CD4-positive, alpha-beta T cell treated with Interleukin-6 for 4 hours (primary cell): ENCODE measurements at regions not wholly inside any gene's neighbourhood (a gene's known extent, or its start where the extent isn't known, plus 50 kb on each side); places are given as distances from the start of the nearest gene placed in this dataset.

Experiments
- DNase-seq: peaks from one replicate; pipeline ENCODE4 v3.0.0-alpha.2; 2020; ENCODE audit warnings: mixed read lengths

DNA sequence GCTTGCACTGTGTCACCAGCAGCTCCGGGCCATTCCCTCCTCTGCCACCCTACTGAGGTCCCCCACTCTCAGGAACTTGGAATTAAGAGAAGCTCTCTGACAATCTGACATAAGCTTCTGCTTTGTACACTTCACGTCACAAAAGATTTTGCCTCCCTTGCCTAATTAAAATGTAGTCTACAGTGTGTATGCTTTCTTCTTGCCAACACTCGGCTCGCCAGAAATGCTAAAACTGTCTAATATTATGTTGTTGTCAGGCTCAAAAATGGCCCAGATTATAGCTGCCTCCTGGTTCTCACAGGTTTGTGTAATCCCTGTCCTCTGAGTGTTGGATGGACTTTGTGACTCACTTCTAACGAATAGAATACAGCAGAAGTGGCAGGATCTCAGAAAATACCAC, 474.7 kb downstream of the MBD2 start:
- no peak for DNase-seq

GRCh38 chr18:53747663-53748160, 476.8 kb downstream of the MBD2 start:
- DNase-seq = no peak

DNA sequence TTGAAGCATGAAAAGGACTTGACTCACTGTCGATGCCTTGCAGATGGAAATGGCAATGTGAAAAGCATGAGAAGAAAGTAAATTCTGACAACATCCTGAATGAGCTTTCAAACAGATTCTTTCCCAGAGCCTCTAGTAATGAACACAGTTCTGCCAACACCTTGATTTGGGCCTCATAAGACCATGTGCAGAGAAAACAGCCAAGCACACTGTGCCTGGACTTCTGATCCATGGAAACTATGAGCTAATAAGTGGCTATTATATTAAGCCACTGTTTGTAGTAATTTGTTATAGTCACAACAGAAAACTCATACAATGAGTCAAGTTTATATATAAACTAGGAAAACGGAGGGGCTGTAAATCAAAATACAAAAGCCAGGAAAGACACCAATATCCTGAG, 477.3 kb downstream of the MBD2 start:
- DNase-seq = no peak

- DNase-seq = no peak
These were observed 478.5 kb downstream of the MBD2 start for GRCh38 chr18:53745986-53746385.

DNA sequence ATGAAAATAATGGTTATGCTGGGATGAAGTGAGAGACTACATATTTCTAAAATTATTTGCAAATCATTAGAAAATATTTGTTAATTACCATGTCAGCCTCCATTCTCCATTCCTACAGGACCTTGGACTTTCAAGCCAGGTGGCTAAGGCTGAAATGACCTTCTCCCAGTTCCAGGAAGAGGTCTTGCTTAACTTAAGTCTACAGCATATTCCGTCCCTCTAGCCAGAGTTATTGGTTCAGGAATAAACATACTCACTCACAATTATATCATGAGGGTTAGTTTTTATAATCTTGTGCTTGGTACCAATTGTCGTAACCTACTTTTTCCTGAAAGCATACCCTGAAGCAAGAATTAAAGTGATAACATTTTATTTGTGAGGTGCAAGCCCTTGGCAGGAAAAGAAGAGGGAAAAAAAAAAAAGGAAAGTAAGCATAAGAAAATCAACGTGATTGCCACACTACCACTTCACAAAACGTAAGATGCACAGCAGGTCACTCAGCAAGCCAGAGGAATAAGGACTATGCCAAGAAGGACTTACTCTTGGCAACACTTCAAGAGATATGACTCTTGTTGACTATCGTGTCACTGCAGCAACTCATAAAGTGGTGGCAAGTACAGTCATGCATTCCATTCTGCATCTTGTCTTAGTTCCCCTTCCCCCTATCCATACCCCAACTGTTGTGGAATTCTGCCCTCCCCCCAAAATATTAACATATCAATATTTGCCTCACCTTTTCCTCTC, 479.1 kb downstream of the MBD2 start:
- DNase-seq = no peak

DNA sequence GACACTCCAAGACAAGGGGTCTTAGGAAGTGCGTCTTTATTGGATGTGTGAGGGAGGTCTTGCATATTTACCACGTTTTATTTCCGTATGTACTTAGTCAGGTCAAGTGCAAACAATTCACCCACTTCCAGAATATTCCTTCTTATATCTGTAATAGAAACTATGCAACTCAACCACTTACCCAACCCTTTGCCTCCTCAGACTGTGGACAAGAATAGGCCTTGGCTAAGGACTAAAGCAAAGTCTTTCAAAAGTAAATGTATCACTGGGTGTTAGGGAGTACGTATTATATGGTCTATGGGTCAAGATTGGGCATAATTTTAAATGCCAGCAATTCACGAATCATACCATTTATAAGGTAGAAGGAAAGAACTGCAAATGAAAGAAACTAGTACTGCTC, 484.8 kb downstream of the MBD2 start:
- no peak for DNase-seq

GRCh38 chr18:53735526-53735925, 488.9 kb downstream of the MBD2 start:
- no peak for DNase-seq

GRCh38 chr18:53715243-53715853, 509.1 kb downstream of the MBD2 start:
- DNase-seq = no peak

GRCh38 chr18:53710080-53710479, 514.4 kb downstream of the MBD2 start:
- no peak for DNase-seq

DNA sequence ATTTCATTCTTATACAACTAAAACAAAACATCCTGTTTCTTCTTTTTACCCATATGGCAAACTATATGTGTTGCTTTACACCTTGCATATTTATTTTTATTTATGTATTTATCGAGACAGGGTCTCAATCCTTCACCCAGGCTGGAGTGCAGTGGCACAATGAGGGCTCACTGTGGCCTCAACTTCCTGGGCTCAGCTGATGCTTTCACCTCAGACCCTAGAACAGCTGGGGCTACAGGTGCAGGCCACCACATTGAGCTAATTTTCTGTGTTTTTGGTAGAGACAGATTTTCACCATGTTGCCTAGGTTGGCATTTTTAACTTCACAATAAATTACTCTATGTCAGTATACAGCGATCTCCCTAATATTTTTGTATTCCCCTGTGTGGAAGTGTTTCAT, 522.0 kb downstream of the MBD2 start:
- no peak for DNase-seq

DNA sequence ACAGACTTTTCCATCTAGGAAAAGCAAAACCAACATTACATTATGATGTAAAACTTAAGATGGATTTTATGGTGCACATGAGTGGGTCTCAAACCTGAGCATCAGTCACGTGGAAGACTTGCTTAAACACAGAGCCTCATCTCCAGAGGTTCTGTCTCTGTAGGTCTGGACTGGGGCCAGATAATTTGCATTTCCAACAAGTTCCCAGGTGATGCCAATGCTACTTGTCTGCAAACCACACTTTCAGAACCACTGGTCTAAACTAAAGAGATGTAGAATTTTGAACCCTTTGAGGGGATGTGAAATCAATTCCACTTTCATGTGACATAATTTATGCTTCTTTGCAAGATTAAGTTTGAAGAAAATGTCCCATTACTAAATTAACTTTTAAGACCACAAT, 522.8 kb downstream of the MBD2 start:
- no peak for DNase-seq

- no peak for DNase-seq
These were observed 525.6 kb downstream of the MBD2 start for GRCh38 chr18:53698907-53699306.

DNA sequence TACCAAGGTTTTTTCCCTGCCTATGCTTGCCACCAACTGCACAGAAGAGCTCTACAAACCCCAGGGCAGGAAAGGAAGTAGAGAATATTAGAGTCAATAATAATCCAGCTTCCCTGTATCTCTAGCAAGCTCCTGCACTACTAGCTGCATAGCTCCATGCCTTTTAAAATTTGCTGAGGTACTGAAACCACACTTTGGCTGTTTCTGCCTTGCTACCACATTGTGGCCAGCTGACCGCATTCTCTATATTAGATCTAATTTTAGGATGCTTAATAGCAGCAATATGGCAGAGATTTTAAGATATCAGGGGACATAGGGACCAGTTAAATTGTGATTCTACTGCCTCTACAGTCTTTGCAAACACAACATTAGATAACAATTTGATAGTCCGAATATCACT, 534.6 kb downstream of the MBD2 start:
- no peak for DNase-seq

DNA sequence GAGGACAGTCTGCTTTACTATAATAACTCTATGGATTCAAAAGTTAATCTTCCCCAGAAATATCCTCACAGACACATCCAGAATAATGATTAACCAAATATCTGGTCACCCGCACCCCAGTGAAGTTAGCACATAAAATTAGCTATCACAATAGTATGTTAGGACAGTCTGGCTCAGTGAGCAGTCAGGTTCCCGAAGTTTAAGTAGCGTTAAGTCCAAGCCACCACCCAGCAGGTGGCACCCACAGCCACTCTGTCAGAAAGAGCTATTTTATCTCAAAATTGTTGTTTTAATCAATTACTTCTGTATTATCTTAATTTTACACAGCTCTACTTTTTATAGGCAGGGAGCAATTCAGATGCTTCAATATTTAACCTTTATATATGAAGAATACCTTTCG, 537.5 kb downstream of the MBD2 start:
- no peak for DNase-seq

GRCh38 chr18:53682796-53683195, 541.7 kb downstream of the MBD2 start:
- no peak for DNase-seq

- DNase-seq = no peak
These were observed 547.0 kb downstream of the MBD2 start for GRCh38 chr18:53677480-53677879.

GRCh38 chr18:53665701-53666100, 558.8 kb downstream of the MBD2 start:
- DNase-seq = no peak

GRCh38 chr18:53664575-53664974, 559.9 kb downstream of the MBD2 start:
- no peak for DNase-seq

GRCh38 chr18:53660306-53660705, 564.2 kb downstream of the MBD2 start:
- no peak for DNase-seq

- DNase-seq = no peak
These were observed 567.2 kb downstream of the MBD2 start for GRCh38 chr18:53657257-53657656.

GRCh38 chr18:53649621-53650020, 574.8 kb downstream of the MBD2 start:
- DNase-seq = no peak

GRCh38 chr18:53644799-53645471, 579.5 kb downstream of the MBD2 start:
- DNase-seq = no peak

DNA sequence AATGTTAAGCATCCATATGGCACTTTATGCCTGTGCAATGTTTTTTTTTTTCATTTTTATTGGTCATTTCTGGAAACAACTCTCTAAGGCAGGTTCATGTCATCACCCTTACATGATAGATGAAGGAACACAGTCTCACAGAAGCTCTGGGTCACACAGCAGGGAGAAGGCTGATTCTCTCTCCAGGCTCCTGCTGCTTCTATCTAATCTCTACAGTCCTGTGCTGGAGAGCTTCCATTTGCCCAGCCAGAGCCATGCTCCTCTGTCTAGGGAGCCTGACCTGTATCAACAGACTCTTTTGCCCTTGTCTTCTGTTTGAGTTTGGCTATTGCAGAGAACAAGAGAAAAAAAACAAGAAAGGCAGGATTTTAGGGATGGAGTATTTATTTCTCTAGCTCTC, 584.8 kb downstream of the MBD2 start:
- no peak for DNase-seq

DNA sequence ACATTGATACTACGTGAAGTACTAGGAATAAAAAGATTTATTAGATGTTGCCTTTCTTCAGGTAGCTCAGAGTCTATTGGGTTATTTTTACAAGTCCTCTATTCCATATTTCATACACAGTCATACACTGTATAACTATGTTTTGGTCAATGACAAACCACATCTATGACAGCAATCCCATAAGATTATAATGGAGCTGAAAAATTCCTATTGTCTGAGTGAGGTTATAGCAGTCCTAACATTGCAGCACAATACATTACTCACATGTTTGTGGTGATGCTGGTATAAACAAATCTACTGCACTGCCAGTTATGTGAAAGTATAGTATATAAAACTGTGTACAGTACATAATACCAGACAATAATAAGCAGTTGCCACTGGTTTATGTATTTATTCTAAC, 595.1 kb downstream of the MBD2 start:
- no peak for DNase-seq
